ENCODE measurements at regions not wholly inside any gene's neighbourhood (a gene's known extent, or its start where the extent isn't known, plus 50 kb on each side); places are given as distances from the start of the nearest gene placed in this dataset.

DNA sequence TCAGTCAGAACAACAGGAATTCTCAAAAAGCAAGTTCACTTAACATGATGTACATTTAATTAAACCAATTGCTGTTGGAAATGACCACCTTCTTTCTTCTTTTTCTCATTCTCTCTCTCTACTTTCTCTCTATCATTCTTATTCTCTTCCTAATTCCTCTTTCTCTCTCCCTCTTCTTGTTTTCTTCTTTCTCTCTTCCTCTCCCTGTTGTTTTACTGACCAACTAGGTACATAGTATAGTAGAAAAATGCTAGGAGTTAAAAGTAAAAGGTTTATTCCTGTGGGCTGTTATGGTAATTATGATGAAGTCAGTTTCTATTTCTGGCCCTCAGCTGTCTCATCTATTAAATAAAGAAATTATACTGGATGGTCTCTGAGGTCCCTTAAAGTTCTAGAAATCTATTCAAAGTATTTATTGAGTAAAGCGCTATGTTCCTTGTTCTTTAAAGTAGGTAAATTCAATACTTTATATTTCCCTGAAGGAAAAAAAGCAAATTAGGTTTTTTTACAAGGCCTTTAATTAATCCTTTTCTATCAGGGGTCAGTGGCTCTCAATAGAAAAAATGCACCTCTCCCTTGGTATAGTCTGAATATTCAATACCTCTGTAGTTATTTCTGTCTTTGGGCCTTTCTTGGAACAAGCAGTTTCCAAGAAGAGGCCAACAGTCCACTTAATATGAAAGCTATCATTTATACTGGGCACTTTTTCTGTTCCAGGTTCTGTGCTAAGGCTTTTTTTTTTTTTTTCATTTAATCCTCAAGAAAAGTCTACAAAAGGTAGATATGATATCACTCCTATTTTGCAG, 102.3 kb upstream of the SLC30A5 start:
- no peak for DNase-seq (ENCODE audit: low spot score)
- in situ Hi-C loops (cut with MboI; ENCODE audit: low sequenced_read_pairs, unreplicated experiment) = no loop called here
- no peak for TF ChIP-seq CTCF (IDR thresholded peaks at IDR 0.05; ENCODE audit: borderline replicate concordance, control extremely low read depth, extremely low read depth, insufficient read depth, missing control alignments)

GRCh38 chr5:68994645-68995044, 99.2 kb upstream of the SLC30A5 start:
- DNase-seq (ENCODE audit: low spot score) = peak; percentile 43
- TF ChIP-seq CTCF (IDR thresholded peaks at IDR 0.05; ENCODE audit: borderline replicate concordance, control extremely low read depth, extremely low read depth, insufficient read depth, missing control alignments) = no peak
- in situ Hi-C loops (cut with MboI; ENCODE audit: low sequenced_read_pairs, unreplicated experiment) = no loop called here

GRCh38 chr5:68995845-68996545, 97.8 kb upstream of the SLC30A5 start:
- in situ Hi-C loops (cut with MboI; ENCODE audit: low sequenced_read_pairs, unreplicated experiment) = no loop called here
- no peak for DNase-seq (ENCODE audit: low spot score)
- TF ChIP-seq CTCF (IDR thresholded peaks at IDR 0.05; ENCODE audit: borderline replicate concordance, control extremely low read depth, extremely low read depth, insufficient read depth, missing control alignments) = no peak

DNA sequence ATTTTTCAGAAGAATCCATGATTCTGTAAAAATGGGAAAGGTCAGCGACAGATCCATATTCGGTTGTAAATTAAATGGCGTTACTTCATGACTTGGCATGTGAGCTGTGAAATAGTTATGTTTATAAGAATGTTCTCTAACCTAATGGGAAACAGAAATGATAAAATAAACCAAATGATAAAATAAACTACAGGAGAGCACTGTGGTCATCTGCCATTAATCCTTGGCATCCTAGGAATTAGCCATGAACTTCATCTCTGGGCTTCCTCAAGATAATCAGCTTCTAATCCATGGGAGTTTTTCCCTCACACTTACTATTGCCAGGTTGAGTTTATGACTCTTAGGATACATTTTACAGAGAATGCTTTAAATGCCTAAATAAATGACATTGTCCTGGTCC, 94.6 kb upstream of the SLC30A5 start:
- in situ Hi-C loops (cut with MboI; ENCODE audit: low sequenced_read_pairs, unreplicated experiment) = no loop called here
- DNase-seq (ENCODE audit: low spot score) = no peak
- TF ChIP-seq CTCF (IDR thresholded peaks at IDR 0.05; ENCODE audit: borderline replicate concordance, control extremely low read depth, extremely low read depth, insufficient read depth, missing control alignments) = no peak

- in situ Hi-C loops (cut with MboI; ENCODE audit: low sequenced_read_pairs, unreplicated experiment) = loop anchor here (25.0 kb wide), 4 partner anchors 338 to 1763 kb away; no protein-coding TSS in a partner anchor
- DNase-seq (ENCODE audit: low spot score) = no peak
- TF ChIP-seq CTCF (IDR thresholded peaks at IDR 0.05; ENCODE audit: borderline replicate concordance, control extremely low read depth, extremely low read depth, insufficient read depth, missing control alignments) = no peak
Observed at GRCh38 chr5:69000216-69000919, 93.4 kb upstream of the SLC30A5 start.

DNA sequence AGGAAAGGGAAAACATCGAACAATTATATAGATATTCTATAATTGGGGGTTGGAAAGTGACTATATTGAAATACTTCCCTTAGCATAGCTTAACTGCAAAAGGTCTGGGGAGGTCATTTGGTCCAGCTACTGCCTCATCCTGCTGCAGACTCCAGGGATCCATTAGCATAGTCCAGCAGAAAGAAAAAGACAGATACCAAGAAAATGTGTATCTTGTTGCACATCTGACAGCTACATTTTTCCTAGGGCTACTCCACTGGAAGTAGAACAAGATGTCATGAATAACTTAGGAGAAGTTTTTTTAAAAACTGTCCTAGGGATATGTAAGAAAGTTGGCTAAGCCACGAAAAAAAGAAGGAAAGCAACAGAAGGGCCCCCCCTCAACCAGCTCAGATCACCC, 92.9 kb upstream of the SLC30A5 start:
- in situ Hi-C loops (cut with MboI; ENCODE audit: low sequenced_read_pairs, unreplicated experiment) = loop anchor here (25.0 kb wide), 4 partner anchors 339 to 1764 kb away; no protein-coding TSS in a partner anchor
- no peak for DNase-seq (ENCODE audit: low spot score)
- no peak for TF ChIP-seq CTCF (IDR thresholded peaks at IDR 0.05; ENCODE audit: borderline replicate concordance, control extremely low read depth, extremely low read depth, insufficient read depth, missing control alignments)

Data from GM13976 (cell line).